Ramos (cell line): ENCODE measurements at regions not wholly inside any gene's neighbourhood (a gene's known extent, or its start where the extent isn't known, plus 50 kb on each side); places are given as distances from the start of the nearest gene placed in this dataset.
"Not testable (repeated sequence)": the region's sequence is repeated elsewhere in the genome, so short reads cannot be mapped to it uniquely, and the experiment has no call there.

ENCODE experiments used
- in situ Hi-C: fragments of 300-500 bp; cut with MboI; formaldehyde crosslinking; loops from one replicate; pipeline ENCODE4 v1.14.3; 2022; ENCODE audit warnings: low sequenced_read_pairs; ENCODE audit not compliant: unreplicated experiment

DNA sequence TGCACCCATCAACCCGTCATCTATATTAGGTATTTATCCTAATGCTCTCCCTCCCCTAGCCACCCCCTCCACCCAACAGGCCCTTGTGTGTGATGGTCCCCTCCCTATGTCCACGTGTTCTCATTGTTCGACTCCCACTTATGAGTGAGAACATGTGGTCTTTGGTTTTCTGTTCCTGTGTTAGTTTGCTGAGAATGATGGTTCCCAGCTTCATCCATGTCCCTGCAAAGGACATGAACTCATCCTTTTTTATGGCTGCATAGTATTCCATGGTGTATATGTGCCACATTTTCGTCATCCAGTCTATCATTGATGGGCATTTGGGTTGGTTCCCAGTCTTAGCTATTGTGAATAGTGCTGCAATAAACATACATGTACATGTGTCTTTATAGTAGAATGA lies 253.4 kb downstream of the FOXD2 start:
- in situ Hi-C loops, result not testable (repeated sequence)

DNA sequence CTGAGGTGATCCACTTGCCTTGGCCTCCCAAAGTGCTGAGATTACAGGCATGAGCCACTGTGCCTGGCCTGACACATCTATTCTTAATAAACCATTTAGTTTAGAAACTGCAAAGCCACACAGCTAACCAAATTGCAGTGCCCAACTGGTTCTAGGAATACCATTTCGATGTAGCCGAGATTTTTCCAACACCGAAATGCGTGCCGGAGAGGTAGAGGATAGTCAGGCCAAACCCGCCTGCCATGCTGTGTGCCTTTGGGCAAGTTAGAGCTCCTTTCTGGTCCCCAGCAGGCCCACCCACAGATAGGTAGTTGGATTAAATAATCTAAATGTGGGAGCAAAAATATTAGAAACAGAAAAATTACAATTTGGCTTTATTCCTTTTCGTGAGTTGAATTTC lies 254.4 kb downstream of the FOXD2 start:
- in situ Hi-C loops, result no loop called here

DNA sequence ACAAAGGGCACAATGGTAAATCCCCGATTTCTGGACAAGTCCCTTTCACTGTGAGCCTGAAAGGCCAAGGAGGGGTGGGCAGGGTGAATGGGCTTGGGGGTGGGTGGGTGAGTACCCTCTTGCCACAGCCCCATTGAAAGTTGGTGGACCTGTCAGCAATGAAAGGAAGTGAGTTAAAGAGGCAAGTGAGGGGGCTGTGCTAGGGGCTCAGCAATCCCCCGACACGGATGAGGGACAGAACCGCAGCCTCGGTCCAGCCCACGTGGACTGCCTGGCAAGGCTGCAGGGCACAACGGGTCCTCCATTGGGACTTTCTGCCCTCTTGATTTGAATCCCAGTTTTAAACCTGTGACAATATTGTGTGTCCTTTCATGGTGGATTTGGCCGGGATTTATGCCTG lies 255.3 kb downstream of the FOXD2 start:
- in situ Hi-C loops, result no loop called here

DNA sequence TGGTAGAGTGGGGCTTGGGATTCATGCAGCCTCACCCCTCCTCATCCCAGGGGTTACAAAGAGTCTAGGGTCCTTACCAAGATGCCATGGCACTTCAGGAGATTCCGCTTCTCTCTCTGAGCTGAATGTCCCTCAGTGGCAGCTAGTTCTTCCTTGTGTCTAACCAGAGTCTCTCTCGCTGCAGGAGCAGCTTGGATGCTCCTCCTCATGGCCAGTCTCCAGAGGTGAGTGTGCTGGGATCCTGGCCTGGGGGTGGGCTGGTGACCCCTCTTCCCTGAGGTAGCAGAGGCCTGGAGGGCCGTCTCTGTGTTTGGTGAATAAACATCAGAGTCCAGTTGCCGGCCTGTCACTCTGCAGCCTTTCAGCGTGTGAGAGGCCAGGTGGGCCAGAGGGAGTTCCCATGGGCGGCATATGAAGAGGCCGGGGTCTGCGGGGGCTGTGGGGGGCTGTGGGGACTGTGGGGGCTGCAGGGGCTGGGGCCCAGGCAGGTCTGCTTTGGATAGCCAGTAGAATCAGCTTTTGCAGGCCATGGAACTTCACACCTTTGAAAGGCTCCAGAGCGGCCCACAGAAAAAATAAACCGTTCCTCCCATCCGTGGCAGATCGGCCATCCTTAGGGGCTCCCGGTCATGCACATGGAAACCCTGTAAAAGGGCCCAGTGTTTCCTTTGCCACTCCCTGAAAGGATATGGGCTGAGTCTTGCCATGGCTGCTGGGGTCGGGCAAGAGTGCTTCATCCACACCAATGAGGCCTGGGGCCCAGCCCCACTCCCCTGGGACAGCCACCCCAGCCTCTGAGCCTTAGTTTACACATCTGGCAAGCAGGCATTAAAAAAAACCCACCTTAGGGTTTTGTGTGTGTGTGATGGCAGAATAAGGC lies 256.4 kb downstream of the FOXD2 start:
- in situ Hi-C loops, result no loop called here

DNA sequence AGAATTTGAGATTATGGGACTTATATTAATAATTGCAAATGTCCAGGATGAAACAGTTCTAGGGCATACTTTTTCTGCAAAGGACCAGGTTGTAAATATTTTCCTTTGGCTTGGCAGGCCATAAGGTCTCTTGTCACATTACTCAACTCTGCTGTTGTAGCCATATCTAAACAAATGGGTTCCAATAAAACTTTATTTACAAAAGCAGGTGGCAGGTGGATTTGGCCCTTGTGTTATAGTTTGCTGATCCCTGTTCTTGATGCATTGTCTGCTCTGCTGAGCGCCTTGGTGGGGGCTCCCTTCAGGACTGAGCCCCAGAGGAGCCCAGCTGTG lies 258.5 kb downstream of the FOXD2 start:
- in situ Hi-C loops, result no loop called here

DNA sequence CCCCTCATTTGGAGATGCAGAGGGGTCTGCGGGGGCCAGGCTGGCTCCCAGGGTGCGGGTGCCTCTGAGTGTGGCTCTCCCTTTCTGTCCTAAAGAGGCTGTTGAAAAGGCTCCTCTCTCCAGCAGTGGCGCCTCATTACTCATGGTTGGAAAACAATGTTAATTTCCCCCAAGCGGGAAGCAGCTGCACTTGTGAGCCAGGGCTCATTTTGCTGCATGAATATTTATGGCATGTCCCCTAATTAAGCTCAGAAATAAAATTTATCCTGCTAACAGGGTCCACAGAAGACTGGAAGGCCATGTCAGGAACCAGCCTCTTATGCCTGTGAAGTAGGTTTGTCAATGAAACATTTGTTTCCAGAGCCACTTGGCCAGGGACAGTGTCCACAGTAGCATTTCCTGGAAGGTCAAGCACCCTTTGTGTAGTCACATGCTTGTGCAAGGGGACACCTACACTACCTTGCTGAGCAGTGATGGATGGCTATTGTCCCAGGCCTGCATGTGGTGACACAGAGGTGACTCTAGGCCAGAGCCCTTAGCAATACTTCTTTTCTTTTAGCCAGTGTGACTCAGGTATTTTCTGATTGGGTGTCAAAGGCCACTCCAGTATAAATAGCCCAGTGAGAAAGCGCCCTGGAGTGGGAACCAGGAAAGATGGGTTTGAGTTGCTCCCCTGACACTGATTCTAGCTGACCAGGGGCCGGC lies 259.0 kb downstream of the FOXD2 start:
- in situ Hi-C loops, result no loop called here

DNA sequence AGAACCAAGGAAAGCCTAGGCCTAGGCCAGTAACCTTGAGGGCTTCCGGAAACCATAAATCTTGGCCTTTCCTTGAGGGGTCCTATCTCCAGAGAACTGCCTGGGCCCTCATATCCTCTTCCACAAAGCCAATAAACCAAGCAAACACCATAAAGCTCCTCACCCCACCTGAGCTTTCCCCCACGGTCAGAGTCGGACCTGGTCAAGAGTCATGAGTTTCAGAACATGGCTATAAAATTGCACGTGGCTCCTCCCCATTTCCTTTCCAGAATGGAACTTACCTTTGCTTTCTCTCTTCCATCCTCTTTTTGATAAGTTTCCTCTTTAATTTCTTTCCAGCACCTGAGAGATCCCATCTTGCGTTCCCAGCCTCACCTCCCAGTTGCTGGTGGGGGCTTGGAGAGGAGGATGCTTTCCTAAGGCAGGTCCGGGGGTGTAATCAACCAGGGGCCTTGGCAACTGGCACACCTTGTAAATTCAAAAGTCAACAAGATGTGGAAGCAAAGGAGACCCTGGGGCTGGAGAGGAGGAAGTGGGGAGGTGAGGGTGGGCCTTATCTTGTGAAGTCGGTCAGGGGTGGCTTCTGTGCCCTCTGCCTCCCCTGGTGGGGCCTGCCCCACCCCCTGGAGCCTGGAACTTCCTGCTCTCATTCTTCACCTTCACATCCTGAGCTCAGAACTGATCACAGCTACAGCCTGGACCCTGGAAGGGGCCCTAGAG lies 259.9 kb downstream of the FOXD2 start:
- in situ Hi-C loops, result no loop called here

DNA sequence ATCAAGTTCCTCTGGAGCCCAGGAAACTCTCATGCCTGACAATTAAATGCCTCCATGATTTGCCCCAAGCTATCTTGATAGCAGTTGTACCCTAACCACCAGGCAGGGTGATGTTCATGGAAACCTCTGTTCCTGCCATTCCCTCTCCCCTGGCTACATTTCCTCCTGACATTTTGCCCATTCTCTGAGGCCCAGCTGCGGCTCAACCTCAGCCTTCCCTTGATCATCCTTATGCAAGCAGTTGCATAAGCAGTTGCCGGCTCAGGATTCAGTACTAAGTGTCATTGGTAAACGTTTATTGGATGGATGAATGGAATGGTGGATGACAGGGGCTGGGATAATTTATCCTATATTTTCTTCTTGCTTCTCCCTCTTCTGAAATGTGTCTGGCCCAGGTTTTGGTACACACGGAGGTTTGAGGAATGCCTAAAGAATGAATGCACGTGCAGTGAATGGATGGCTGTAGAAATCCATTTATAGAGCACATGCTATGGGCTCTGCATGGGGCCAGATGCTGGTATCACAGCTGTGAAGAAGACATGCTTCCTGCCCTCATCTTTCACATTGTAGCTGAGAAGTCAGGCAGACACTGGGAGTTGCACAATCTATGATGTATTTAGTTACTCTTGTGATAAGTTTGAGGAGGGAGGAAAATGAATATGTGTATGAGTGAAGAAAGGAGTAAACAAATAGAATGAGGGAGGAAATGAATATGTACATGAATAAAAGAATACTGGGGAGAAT lies 261.8 kb downstream of the FOXD2 start:
- in situ Hi-C loops, result loop anchor here (25.0 kb wide), 1 partner anchor 512 kb away; the partner anchor contains the start of gene PDZK1IP1

DNA sequence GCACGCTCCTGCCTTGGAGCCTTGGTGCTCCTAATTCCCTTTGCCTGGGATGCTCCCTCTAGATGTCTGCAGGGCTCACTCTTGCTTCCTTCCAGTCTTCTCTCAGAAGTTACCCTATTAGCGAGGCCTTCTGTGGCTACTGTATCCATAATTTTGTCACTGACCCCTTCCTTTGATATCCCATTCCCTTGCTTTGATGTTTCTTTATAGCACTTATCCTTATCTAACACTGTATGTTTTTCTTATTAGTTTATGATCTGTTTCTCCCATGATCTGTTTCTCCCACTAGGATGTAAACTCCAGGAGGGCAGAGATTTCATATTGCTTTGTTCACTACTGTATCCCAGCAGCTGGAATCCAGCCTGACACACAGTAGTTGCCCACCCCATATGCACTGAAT lies 263.4 kb downstream of the FOXD2 start:
- in situ Hi-C loops, result loop anchor here (25.0 kb wide), 1 partner anchor 514 kb away; the partner anchor contains the start of gene PDZK1IP1

DNA sequence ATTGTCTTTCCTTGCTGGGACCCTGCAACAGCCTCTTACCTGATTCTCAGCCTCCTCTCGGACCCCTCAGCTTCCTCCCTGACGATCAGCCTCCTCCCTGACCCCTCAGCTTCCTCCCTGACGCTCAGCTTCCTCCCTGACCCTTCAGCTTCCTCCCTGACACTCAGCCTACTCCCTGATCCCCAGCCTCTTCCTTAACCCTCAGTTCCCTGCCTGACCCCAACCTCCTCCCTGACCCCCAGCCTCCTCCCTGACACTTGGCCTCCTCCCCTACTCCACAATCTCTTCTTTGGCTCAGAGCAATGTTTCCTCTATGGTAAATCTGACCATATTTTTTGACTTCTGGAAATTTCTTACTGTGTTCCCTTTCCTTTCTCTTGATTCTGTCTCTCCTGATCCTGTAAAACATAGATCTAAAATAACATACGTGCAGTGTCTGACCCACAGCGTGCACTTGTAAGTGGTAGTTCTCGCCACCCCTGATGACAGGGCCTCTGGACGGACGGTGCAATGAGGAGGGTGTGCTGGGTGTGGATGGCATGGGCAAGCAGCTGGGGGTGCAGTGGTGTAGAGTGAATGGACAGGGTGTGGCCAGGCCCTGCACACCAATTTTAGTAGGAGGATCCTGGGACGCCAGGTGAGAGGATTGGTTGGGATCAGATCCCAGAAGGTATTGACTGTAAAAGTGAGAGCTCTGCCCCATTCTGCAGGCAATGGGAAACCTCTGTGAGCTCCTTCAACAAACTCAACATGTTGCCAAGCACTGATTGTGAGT lies 264.1 kb downstream of the FOXD2 start:
- in situ Hi-C loops, result loop anchor here (25.0 kb wide), 1 partner anchor 515 kb away; the partner anchor contains the start of gene PDZK1IP1

DNA sequence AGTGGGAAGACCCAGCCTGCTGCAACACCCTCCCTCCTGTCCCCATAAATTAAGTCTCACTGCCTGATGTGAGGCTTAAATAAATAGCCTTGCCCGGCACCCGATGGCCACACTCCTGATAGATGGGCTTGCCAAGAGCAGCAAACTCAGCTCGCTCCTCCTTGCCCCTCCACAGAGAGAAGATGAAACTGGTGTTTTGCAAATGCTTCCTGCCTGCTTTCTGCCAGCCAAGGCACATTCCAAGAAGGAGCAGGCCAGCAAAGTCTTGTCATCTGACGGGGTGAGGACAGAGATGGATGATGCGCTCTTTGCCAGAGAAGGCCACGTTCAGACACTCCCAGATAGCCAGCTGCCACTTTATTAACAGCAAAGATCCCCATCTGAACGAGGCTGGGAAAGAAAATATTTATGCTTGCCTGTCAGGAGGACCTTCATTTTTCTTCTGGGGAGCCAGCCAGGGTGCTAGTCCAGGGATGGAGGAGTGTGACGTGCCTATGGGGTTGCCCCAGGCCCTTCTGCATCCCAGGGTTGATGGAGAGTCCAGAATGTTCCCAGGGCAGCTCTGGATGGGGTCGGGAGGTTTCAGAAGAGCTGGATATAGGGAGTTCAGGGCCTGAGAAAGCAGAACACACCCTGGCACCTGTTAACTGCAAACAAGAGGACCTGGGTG lies 265.4 kb downstream of the FOXD2 start:
- in situ Hi-C loops, result loop anchor here (25.0 kb wide), 1 partner anchor 516 kb away; the partner anchor contains the start of gene PDZK1IP1

DNA sequence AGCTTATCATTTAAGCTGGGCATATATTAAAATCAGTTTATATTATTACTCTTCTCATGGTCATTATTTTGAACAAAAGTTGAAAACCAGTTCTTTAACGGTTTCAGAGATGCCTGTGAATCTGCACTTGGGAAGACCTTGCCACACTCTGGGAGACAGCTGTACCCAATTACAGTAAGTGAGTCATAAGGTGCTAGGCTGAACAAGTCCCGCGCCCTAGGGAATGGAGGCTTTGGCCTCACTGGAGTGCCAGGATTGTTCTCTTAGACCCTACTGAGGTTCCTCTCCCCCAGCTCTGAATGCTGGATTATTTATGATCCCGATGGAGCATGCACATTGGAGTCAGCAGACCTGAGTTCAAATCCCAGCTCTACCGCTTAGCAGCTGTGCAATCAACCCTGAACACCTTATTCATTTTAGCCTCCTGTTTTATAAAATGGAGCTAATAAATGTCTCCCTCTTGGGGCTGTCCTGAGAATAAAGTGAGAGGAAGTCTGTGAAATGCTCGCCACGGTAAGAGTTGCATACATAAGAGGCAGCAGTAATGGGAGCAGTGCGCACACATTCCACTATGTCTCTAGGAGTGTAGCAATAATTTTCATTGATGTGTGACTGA lies 266.2 kb downstream of the FOXD2 start:
- in situ Hi-C loops, result loop anchor here (25.0 kb wide), 1 partner anchor 517 kb away; the partner anchor contains the start of gene PDZK1IP1

DNA sequence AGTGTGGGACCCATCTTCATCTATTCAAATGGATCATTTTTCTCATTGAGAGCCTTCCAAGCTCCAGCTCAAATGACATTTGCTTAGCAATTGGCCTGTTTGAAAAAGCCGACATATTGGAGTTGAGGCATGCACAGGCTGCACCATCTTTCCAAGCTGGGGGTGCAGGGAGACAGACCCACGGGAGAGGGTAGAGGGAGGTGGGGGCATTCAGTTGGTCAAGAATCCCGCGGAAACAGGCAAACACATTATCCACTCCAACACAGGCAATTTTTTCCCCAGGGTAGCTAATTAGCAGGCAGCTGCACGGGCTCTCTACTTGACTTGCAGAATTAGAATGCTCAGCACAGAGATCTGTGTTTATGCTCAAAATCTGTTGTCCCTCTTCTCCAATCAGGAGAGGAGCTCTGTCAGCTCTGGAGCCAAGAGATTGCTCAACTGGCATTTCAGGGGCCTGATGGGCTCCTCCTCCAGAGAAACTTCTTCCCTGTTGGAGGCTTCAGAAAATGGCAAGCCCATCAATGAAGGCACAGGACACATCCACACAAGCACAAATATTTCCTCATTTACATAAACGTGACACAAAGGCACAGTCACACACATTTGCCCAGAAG lies 267.8 kb downstream of the FOXD2 start:
- in situ Hi-C loops, result loop anchor here (25.0 kb wide), 1 partner anchor 518 kb away; the partner anchor contains the start of gene PDZK1IP1

DNA sequence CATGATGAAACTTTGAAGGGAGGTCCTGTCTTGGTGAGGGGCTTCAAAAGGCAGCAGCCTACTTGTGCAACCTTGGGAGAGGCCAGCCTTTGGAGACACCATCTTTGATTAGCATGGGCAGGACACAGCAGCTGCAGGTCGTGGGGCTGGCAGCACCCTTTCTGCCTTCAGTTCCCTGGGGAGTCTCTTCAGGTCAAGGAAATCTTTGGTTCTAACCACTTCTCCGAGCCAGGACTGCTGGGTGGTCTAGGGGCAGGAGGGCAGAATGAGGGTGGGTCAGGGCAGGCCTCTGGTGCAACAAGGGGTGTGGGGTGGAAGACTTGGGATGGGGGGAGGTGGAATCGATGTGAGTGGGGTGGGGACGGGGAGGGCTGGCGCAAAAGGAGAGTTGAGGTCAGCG lies 269.7 kb downstream of the FOXD2 start:
- in situ Hi-C loops, result loop anchor here (25.0 kb wide), 1 partner anchor 520 kb away; the partner anchor contains the start of gene PDZK1IP1

DNA sequence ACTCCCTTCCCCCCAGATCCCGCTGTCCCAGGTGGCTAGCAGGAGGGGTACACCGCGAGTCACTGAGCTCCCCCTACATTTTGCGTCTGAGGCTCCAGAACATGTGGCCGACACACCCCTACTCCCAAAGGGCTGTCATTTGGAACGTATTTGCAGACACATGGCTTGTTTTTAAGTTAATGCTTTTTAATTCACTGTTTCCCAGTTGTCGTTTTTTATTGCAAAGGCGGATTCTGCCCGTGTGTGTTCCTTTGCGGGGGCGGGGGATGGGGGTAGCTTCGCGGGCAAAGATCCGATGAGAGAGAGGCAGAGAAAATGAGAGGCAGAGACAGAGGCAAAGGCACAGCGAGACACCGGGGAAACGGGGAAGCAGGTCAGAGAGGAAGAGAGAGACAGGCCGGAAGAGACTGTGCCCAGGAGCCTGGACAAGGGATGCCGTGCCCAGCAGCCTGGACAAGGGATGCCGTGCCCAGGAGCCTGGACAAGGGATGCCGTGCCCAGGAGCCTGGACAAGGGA lies 270.2 kb downstream of the FOXD2 start:
- in situ Hi-C loops, result loop anchor here (25.0 kb wide), 1 partner anchor 521 kb away; the partner anchor contains the start of gene PDZK1IP1

DNA sequence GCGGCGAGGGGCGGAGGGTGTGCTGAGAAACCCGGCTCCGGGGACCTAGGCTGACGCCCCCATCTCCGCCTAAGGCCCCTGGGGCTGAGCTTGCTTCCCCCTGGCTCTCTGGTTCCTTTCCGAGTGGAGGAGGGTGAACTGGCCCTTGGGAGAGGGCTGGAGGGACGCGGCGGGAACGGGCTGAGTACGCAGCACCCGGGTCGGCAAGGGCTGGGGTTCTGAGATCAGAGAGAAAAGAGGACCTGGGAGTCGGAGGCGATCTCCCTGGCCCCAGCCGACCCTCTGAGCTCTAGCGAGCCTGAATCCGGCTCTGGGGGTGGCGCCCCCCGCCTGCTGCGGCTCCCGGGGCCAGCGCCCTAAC lies 270.8 kb downstream of the FOXD2 start:
- in situ Hi-C loops, result loop anchor here (25.0 kb wide), 1 partner anchor 521 kb away; the partner anchor contains the start of gene PDZK1IP1
